ENCODE measurements at regions not wholly inside any gene's neighbourhood (a gene's known extent, or its start where the extent isn't known, plus 50 kb on each side); places are given as distances from the start of the nearest gene placed in this dataset.

DNA sequence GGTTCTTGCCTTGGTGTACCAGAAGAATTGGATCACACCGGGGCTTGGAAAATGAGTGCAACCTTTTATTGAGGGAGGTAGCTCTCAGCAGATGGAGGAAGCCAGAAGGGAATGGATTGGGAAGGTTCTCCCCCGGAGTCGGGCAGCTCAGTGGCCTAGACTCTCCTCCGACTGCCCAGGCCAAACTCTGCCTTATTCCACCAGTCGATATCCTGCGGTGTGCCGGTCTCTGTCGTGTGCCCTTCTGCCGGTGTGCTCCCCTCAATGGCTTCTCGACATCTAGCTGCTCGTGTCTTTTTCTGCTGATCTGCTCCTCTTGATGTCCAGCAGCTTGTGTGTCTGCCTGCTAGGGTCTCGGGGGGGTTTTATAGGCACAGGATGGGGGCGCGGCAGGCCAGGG is 87.4 kb upstream of the CCL21 start:
- TF ChIP-seq, protein P1, sequence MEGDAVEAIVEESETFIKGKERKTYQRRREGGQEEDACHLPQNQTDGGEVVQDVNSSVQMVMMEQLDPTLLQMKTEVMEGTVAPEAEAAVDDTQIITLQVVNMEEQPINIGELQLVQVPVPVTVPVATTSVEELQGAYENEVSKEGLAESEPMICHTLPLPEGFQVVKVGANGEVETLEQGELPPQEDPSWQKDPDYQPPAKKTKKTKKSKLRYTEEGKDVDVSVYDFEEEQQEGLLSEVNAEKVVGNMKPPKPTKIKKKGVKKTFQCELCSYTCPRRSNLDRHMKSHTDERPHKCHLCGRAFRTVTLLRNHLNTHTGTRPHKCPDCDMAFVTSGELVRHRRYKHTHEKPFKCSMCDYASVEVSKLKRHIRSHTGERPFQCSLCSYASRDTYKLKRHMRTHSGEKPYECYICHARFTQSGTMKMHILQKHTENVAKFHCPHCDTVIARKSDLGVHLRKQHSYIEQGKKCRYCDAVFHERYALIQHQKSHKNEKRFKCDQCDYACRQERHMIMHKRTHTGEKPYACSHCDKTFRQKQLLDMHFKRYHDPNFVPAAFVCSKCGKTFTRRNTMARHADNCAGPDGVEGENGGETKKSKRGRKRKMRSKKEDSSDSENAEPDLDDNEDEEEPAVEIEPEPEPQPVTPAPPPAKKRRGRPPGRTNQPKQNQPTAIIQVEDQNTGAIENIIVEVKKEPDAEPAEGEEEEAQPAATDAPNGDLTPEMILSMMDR (conservative IDR thresholded peaks at IDR 0.05; ENCODE audit: low read depth, low read length), result no peak
- no peak for DNase-seq (ENCODE audit: low read depth)
- H3K4me3 ChIP-seq (ENCODE audit: low read depth, low read length), result no peak overlapping the region

DNA sequence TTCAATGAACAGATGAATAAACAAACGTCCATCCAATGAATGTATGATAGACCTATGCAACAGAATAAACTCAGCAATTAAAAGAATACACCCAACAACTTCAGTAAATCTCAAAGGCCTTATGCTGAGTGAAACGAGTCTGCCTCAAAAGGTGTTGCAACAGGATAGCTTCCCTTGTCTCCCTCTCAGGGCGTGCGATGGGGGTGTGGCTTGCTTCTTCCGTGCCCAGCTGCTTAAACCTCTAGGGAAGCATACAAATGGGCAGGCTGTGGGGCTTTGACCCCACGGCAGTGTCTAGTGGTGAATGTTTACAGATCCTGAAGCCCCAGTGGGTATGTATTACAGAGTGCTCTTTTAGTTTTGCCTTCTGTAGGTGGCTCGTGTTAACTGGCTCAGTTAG is 87.0 kb upstream of the CCL21 start:
- DNase-seq (ENCODE audit: low read depth), result no peak
- no peak overlapping the region for H3K4me3 ChIP-seq (ENCODE audit: low read depth, low read length)
- TF ChIP-seq, protein P1 (conservative IDR thresholded peaks at IDR 0.05; ENCODE audit: low read depth, low read length), result no peak

DNA sequence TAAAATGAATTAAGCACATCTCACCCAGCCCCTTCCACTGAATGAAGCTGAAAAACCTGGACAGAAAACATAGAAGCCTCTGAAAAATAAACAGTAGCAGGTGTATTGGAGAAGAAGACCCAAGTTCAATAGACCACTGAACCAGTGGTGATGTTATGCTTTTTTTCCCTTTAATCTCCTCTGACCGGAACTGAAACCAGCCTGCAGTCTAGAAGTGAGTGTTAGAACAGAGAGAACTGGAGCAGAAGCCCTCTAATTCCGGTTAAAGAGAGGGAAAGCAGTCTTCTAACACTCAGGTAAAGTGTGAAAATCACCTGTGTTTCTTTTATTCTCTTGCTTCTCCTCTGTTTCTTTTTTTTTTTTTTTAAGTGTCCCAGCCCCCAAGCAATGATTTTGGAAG is 83.5 kb upstream of the CCL21 start:
- no peak overlapping the region for H3K4me3 ChIP-seq (ENCODE audit: low read depth, low read length)
- TF ChIP-seq, protein P1 (conservative IDR thresholded peaks at IDR 0.05; ENCODE audit: low read depth, low read length), result no peak
- DNase-seq (ENCODE audit: low read depth), result no peak

DNA sequence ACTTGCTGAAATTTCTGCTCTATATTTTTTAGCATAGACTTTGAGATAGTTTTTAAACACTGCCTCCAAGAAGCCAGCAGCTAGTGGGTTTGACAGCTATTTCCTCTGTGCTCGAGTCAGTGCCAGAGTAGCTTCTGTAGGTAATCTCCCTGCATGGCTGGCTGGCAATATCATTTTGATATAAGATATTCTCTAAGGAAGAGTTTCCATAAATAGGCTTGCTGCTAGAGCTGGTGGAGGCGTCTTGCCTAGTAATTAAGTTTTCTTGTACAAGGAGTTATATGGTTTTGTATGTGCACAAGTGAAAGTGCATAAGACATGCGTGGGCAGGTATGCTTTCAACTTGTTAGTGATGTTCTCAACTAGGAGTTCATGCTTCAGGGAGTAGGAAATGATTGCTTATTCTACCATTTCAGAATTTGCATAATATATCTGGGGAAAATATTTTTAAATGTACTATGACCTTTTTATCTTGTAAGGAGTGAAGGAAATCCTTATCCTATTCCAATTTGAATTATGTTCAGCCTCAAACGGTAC is 74.1 kb upstream of the CCL21 start:
- H3K4me3 ChIP-seq (ENCODE audit: low read depth, low read length), result no peak overlapping the region
- DNase-seq (ENCODE audit: low read depth), result no peak
- TF ChIP-seq, protein P1 (conservative IDR thresholded peaks at IDR 0.05; ENCODE audit: low read depth, low read length), result no peak

GRCh38 chr9:34782372-34782771 is 72.4 kb upstream of the CCL21 start:
- H3K4me3 ChIP-seq (ENCODE audit: low read depth, low read length), result no peak overlapping the region
- TF ChIP-seq, protein P1 (conservative IDR thresholded peaks at IDR 0.05; ENCODE audit: low read depth, low read length), result no peak
- no peak for DNase-seq (ENCODE audit: low read depth)

GRCh38 chr9:34777666-34778065 is 67.7 kb upstream of the CCL21 start:
- H3K4me3 ChIP-seq (ENCODE audit: low read depth, low read length), result no peak overlapping the region
- no peak for DNase-seq (ENCODE audit: low read depth)
- TF ChIP-seq, protein P1 (conservative IDR thresholded peaks at IDR 0.05; ENCODE audit: low read depth, low read length), result no peak

GRCh38 chr9:34773955-34774354 is 64.0 kb upstream of the CCL21 start:
- TF ChIP-seq, protein P1 (conservative IDR thresholded peaks at IDR 0.05; ENCODE audit: low read depth, low read length), result no peak
- DNase-seq (ENCODE audit: low read depth), result no peak
- H3K4me3 ChIP-seq (ENCODE audit: low read depth, low read length), result no peak overlapping the region

Data from choroid plexus epithelial cell (primary cell).